Germinal center (tissue), 1 donor: ENCODE measurements at regions not wholly inside any gene's neighbourhood (a gene's known extent, or its start where the extent isn't known, plus 50 kb on each side); places are given as distances from the start of the nearest gene placed in this dataset.

Experiments
- DNase-seq: peaks from one replicate; pipeline ENCODE4 v3.0.0; 2012; ENCODE audit warnings: mixed read lengths, low spot score

DNA sequence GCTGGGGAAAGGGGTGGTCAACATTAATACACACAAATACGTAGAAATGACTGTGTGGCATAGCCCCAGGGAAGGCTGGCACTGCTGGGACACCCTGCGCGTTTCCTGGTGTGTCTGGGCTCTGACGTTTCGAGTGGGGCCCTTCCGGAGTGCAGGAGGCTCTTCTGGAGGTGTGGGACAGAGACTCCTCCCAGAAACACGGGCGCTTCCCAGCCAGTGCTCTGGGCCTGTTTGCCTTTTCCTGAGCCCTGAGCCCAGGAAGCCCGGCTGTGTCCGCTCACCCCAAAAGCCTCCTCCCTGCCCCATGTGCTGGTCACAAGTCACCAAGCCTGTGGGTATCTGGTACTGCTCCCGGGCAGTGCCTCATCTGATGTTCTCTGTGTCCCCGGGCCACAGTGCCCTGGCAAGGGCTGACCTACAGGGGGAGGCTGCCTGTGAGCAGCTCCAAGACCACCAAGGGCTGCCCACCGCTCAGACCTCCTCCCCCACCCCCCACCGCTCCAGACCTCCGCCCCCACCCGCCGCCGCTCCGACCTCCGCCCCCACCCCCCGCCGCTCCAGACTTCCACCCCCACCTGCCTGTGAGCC lies 1133.3 kb downstream of the BRD1 start:
- DNase-seq, result no peak

DNA sequence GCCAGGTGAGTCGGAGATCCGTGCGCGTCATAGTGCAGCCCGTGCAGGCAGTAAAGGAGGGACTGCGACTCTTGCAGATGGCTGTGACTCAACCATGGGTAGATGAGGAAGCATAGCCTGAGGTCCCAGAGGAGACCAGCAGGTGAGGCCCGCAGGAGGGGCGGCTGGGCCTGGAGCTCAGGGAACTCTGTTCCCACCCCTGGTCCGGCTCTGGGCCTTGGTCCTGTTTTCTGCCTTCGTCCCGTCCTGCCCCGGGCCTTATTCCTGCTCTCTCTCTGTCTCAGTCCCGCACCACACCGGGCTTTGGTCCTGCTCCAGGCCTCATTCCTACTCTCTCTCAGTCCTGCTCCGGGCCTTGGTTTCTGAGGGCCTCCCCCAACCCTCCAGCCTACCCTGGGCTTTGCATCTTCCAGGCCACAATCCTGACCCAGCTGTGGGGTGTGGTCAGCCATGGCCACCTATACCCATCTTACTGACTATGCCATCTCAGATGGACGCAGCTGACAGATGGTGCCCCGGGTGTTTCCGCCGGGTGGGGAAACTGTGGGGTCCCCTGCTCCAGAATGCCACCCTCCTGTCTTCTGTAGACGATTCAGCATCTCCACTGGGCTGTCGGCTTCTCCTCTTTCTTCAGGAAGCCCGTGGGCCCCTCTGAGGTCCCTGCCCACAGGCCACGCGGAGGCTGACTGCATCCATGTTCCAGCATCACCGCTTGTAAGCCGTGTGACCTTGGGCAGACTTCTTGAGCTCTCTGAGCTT lies 1134.1 kb downstream of the BRD1 start:
- no peak for DNase-seq

GRCh38 chr22:48692734-48693376 lies 1134.8 kb downstream of the BRD1 start:
- no peak for DNase-seq

GRCh38 chr22:48691431-48691851 lies 1136.2 kb downstream of the BRD1 start:
- no peak for DNase-seq

DNA sequence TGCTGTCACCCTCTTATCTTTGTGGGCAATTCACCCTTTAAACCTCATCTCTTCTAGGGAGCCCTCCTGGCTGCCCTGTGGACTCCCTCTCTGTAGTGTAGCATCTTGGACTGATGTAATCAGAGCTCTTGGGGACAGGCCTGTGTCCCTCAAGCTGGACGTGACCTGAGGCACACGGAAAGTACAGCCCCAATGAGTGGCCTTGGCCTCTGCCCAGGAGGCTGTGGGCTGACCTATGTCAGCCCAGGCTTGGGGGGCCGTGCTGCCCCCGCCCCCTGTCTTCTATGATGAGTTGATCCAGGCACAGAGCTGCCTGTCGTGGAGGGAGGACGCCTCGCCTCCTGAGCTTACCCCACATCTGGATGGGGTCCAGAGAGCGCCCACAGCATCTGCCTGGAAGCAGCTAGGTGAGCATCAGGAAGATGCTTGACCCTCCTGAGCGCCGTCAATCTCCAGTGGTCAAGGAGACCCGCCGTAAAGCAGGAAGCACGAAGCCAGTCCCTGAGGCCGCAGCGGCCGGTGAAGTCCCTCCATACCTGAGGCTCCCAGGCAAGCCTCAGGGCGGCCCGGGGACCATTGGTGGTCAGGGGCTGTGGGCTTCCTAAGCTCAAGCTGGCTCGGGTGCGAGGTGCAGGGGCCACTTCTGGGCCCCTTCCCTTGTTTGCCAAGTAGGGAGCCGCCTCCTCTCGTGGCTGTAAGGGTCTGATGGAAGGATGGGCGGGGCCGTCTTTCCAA lies 1136.9 kb downstream of the BRD1 start:
- DNase-seq, result no peak

- no peak for DNase-seq
These were observed 1138.5 kb downstream of the BRD1 start for GRCh38 chr22:48689206-48689605.

GRCh38 chr22:48688366-48688765 lies 1139.3 kb downstream of the BRD1 start:
- no peak for DNase-seq

DNA sequence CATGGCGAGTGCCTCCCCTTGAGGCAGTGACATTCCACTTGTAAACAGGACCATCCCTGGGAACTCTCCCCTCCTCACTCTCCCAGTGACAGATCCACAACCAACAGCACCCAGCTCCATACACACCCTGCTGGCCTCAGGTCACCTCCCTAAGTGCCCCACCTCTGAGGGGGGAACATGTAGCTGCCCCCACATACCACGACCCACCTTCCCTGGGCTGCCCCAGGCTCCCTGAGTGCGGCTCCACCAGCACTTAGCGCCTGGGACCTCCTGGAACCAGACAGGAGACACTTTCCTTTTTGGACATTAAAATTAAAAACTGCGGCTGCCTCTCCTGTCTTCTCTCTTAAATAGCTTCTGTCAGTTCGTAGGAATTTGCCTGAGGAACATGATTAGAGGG lies 1140.1 kb downstream of the BRD1 start:
- DNase-seq, result no peak

- no peak for DNase-seq
These were observed 1140.9 kb downstream of the BRD1 start for GRCh38 chr22:48686694-48687302.

DNA sequence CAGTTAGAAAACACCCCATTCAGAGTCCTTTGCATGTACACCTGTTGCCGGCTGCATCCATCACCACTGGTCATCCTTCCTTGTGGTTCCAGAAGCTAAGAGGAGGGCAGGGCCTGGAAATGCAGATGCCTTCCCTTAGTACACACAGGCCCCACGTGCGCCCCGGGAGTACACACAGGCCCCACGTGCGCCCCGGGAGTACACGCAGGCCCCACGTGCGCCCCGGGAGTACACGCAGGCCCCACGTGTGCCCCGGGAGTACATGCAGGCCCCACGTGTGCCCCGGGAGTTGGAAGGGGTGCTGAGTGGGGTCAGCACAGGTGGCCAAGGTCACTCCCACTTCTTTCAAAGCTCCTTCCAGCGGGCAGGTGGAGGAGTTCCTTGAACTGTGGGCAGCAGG lies 1141.9 kb downstream of the BRD1 start:
- no peak for DNase-seq

DNA sequence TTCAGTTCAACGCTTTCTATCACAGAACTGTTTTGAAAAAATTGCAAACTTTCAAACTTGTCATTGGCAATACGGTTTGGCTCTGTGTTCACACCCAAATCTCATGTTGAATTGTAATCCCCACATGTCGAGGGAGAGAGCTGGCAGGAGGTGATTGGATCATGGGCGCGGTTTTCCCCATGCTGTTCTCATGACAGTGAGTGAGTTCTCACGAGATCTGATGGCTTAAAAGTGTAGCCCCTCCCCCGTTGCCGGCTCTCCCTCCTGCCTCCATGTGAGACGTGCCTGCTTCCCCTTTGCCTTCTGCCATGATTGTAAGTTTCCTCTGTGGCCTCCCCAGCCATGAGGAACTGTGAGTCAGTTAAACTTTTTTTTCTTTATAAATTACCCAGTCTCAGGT lies 1144.0 kb downstream of the BRD1 start:
- no peak for DNase-seq

DNA sequence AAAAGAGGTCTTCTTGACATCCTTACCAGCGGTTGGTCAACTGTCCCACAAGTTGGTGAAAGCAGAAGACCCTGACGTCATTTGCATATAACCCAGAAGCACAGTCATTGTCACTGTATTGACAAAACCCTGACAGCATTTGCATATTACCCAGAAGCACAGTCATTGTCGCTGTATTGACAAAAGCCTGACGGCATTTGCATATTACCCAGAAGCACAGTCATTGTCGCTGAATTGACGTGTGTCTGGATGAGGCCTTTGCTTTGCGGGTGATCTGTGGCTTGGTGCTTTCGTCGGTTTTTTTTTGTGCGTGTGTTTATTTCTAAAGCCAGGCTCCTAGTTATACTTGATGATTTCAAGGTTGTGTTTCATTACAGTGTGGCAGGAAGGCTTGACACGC lies 1145.2 kb downstream of the BRD1 start:
- DNase-seq, result no peak

DNA sequence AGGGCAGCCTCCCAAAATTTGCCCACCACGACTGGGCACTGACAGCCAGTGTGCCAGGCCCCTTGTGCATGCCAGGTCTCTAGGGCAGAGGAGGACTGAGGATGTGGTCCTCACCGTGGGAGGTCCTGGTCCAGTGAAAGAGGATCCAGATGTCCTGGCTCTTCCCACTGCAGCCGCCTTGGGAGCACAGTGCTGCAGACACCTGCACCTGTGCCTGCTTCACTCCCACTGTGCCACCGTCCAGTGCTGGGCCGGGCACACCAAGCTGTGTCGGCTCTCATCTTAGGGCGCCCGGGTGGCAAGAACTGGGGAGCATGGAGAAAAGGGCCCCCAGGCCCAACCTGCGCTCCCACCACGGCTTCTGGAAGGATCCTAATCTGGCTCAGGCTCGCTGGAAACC lies 1147.1 kb downstream of the BRD1 start:
- DNase-seq, result no peak

DNA sequence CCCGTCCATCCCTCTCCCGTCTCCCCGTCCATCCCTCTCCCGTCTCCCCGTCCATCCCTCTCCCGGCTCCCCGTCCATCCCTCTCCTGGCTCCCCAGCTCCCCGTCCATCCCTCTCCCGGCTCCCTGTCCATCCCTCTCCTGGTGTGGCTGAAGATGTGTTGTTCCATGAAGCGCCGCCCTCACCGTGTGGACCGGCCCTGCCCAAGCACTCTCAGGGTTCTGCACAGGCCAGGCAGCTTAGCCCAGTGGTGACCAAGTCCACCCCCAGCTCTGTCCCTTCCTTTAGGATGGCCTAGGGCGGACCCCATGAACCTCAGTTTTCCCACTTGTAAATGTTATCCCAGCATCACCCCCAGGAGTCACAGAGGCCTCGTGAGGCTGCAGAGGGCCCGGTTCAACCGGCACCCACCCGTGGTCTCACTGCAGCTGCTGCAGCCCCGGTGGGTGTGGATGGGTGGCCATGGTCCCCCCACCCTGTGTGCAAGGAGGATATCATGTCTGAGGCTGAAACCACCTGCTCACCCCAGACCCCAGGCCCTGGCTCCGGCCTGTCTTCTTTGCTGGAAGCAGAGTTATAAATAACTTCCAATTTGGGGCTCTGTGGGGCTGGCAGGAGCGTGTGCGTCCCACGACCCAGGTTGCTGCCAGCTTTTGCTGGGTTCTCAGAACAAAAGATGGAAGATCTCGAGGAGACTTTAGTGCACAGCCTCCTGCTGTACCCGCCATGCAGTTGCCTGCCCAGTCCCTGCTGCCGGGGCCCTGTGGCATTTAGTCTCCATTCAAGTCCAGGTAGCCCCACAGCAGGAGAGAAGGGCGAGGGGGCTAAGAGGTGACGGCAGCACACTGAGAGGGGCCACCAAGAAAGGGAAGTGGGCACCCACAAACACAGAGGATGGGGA lies 1147.8 kb downstream of the BRD1 start:
- no peak for DNase-seq

DNA sequence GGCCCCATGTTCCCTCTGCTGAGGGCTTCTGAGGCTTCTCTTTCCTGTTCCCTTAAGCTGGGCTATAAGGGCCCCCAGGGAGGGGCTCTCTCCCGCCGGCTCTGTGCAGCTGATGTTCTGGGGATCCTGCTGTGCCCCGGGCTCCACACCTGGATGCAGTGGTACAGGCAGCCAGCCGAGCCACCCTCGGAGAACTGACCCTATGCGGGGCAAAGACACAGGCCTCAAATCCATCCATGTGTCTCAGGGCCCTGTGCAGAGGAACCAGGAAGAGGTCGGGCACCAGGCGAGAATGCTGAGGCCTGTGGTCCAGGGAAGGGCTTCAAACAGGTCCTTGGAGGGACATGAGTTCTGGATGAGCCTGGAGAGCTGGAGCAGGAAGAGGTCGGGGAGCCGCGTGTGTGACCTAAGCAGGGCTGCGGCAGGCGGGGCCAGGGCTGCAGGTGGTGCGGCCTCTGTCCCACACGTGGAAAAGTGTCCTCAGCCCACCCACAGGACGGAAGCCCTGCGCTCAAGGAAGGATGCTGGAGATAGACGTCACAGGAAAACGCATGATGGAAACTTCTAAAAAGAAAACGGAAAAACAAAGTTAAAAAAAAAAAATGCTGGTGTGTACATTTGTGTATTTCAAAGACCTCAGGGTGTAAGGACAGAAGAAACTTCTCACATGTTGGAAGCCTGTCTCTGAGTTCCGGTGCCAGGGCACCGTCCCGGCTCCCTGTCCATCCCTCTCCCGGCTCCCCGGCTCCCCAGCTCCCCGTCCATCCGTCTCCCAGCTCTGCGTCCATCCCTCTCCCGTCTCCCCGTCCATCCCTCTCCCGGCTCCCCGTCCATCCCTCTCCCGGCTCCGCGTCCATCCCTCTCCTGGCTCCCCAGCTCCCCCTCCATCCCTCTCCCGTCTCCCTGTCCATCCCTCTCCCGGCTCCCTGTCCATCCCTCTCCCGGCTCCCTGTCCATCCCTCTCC lies 1149.2 kb downstream of the BRD1 start:
- no peak for DNase-seq

DNA sequence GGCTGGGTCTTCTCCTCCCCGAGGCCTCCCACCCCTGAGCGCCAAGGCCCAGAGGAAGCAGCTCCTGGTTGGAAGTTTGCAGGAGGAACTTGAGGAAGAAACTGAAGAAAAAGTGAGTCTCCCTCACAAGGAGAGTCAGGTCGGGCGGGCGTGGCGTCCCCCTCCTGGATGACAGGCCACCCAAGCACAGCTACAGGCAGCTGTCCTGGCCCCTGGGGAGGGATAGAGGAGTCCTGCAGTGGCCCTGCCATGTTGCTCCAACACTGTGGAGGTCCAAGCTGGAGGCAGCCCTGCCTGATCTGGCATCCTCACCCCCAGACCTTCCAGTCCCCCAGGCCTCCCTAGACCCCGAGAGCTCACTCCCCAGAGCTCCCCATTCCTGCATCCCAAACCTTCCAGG lies 1150.1 kb downstream of the BRD1 start:
- no peak for DNase-seq

DNA sequence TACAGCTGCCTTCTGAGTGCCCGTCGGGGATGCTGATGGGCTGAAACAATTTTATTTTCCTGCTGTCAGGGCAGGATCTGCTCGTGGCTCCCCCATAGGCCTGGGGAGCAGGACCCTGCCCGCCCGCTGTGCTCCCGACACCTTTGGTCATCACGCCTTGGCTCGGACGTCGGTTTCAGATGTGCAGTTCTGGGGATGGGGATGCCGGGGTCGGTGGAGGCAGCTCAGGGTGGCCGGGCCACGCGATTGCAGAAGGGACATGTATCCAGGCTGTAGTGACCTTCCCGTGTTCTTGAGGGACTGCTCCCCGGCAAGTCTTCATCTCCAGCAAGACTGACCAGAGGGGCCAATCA lies 1150.5 kb downstream of the BRD1 start:
- no peak for DNase-seq

DNA sequence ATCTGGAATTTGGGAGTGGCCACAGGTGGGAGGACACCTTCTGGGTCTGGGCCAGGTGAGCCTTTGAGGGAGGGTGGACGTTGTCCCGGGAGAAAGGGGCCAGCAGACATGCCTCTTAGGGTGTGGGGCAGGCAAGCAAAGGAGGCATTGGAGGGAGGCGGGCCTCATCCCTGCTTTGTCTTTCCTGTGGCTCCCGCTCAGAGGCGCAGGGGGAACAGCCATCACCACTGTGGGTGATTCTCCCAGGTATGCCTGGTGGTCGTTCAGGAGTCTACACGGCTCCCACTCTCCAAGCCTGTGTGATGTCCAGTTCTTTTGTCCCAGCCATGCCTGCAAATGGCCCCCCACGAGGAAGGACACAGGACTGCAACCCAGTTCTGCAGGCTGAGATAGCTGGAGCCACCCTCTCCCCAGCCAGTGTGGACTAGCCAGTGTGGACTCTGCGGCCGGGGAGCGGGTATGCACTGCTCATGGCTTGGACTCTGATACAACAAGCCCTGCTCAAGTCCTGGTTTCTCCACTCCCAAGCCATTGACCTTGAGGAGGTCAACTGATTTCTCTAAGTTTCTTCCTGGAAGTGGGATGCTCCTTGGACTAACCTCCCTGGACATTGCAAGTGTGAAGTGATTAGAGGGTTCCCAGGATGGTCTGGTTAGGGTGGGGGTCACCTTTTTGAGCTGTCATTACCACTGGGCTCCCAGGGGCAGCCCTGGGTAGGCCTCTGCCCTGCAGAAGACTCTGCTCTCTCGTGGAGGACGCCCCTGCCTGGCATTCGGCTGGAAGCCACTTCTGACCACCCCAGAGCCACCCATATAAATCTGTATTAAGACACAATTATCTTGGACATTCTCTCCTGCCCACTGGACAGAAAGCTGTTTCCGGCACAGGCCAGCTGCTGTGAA lies 1151.2 kb downstream of the BRD1 start:
- no peak for DNase-seq

- no peak for DNase-seq
These were observed 1151.9 kb downstream of the BRD1 start for GRCh38 chr22:48675830-48676145.
